Glomerular endothelial cell (primary cell): ENCODE measurements at regions not wholly inside any gene's neighbourhood (a gene's known extent, or its start where the extent isn't known, plus 50 kb on each side); places are given as distances from the start of the nearest gene placed in this dataset.

Experiments used
- DNase-seq: peaks from one replicate; pipeline ENCODE4 v3.0.0-alpha.2; 2011; ENCODE audit warnings: low read depth, low spot score; ENCODE audit errors: extremely low read depth

DNA sequence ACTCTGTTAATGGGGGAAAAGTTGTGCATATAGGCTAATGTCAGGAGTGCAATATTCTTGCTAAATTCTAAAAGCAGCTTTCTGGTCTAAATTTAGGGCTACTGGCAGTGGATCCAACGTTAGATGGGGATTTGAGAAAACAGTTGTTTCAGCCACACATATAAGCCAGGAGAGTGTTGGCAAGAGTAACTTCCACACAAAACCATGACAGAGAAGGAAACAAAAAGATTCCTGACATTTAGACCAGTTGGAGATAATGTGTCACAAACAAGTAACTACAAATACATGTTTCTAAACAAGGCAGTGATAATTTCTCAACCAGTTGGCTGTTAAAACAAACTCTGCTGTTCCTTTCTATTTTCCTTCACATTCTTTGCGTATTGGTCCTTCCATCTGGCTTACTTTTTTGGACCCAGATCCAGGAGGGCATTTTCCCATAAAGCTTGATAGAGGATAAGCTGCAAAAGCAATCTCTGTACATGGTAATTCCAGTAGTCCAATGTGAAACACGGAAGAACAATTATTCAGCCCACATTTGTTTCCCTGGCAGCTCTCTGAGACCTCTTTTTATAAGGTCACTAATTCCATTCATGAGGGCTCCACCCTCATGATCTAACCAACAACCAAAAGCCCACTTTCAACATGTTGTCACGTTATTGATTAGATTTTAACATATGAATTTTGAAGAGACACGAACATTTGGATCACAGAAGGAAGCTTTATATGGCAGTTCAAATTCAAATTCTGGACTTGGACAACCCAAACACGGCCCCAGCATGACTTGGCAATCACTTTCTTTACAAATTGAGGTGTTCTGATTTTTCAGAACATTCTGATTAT lies 1888.6 kb downstream of the MRPL39 start:
- no peak for DNase-seq

DNA sequence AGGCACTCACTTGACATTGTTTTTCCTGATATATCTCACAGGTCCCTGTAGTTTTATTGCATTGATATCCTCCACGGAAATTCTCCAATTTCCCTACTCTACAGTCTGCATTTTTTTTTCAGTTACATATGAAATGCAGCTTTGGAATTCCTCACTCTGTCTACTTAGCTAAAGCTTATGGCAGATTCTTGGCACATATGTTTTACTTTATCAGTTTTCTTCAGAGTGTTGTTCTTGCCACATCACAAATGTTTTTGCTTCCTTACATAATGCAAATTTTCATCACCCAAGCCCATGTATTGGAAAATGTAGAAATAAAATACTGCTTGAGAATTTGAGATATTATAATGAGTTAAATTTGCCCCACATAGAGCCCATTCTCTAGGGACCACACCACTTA lies 1895.1 kb downstream of the MRPL39 start:
- DNase-seq = no peak

DNA sequence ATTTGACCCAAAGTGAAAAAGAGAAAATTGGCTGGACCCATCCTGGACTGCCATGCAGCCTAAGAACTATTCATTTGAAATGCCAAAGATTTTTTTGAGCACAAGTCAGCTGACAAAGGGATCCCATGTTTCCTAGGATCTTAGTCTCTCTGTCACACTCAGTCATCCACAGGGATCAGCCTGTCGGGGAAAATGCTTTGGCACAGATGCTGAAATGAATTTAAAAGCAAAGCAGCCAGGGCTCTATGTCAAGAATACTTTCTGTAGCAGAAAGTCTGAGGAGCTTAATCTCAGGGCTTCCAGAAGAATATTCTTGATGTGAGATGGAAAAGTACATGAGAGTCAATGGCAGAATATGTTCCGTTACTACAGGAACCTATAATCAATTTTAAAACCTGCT lies 1900.8 kb downstream of the MRPL39 start:
- DNase-seq = no peak

DNA sequence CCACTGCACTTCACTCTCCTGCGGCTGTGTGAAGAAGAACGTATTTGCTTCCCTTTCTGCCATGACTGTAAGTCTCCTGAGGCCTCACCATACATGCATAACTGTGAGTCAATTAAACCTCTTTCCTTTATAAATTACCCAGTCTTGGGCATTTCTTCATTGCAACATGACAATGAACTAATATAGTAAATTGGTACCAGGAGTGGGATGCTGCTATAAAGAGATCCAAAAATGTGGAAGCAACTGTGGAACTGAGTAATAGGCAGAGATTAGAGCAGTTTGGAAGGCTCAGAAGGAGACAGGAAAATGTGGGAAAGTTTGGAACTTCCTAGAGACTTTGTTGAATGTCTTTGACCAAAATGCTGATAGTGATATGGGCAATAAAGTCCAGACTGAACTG lies 1907.9 kb downstream of the MRPL39 start:
- DNase-seq = no peak

DNA sequence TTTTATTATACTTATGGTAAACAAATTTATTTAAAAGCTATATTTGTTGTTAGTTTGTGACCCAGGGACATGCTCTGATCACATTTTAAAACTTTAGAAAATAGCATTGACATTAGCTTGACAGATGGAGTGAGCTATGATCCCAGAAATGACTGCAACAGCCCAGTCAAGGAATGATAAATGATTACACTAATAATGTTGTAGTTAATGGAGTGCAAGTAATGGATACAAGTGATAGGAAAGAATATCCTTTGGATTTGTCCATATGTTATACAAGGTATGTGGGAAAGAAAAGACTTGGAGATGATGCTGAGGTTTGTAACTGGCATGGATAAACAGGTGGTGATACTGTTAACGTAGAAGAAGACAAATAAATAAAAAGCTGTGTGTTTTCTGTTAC lies 1908.7 kb downstream of the MRPL39 start:
- no peak for DNase-seq

DNA sequence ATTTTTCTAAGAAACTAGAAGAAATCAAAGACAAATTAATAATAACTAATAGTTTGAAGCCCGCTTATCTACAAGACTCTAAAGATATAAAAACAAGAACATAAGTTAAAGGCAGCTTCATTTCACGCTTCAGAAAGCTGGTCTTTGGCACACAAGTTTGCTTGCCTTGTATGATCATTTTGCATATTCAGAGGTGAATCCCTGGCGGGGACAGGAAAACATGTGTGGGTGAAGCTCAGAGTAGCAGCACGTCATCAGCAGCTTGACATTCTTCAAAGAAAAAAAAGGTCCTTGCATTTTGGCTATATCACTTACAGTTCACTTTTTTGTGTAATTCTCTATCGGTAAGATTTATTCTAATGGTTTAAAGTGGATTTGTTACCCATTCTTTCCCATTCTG lies 1911.8 kb downstream of the MRPL39 start:
- DNase-seq = no peak

DNA sequence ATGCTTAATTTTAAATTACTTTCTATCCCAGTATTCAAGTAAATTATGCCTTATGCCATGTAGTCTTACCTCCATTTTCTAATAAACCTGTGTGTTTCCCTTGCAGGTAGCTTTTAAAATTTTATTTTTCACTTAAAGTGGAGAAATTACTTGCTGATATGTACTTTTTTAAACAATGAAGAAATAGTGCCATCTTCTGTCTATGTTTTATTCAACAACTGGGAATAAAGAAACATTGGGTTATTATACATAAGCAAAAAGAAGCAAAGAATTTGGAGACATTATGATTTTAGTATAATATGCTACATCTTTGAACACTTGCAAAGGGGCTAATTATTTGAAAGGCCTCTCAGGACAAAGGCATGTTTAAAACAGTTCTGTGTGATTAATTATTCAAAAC lies 1912.9 kb downstream of the MRPL39 start:
- no peak for DNase-seq

DNA sequence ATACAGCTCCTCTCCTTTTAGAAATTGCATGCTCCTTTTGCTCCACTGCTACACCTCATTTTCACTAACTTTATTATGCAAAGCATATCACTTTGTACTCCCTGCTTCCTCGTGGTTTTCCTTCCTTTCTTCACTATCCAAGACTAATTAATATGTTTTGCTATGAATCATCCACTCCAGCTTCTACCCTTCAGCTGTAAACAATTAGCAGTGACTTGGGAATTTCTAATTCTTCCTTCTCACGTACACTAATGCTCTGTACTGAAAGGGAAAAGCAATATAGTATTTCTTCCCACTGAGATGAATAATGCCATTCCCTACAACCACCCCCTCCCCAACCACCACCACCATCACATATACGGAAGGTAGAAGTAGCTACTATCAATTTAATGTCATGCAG lies 1917.0 kb downstream of the MRPL39 start:
- no peak for DNase-seq

DNA sequence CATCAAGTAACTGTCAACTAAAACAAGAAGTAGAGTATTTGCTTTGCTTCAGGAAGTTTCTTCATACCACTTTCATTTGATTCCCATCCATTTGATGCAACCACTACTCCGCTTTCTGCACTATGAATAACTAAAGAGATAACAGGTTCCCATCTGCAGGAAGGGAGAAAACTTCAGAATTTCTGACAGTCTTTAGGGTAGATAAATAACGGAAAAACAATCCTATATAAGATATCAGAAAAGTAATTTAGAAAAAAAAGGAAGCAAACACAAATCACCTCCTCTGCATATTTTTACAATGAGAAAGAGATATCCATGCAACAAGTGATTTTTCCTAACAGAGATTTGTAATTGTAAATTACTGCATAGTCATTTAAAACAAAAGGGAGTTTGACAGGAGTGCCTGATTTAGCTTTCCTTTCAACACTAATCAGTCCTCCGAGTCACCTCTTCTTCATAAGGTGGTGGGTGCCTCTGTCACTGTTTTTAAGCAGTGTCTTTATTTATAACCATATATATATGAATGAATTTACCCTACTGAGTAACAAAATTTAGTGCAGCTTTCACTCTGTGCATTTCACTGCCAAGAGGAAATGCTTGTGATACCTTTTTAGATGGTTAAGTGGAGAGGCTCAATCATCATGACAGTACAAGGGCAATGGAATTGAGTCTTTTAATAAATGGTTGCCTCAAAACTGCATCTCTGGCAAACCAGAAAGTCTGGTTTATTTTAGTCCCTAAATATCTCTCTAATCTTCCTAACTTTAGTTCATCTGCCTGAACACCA lies 1920.4 kb downstream of the MRPL39 start:
- no peak for DNase-seq

DNA sequence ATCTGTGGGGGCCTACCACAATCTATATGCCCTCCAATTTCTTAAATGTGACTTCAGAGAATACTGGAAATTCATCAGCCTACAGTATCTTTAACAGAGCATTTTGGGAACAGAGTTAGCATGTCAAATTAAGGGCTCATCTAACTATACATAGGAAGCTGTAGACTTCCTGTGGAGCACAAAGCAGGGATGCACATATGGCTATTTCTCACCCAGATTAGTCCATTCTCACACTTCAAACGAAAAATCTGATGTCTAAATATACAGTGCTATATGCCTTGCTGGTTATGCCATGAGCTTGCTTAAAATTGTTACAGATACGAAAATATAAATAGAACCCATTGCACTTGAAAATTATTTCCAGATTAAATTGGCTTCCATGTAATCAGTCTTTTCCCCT lies 1922.8 kb downstream of the MRPL39 start:
- DNase-seq = no peak

DNA sequence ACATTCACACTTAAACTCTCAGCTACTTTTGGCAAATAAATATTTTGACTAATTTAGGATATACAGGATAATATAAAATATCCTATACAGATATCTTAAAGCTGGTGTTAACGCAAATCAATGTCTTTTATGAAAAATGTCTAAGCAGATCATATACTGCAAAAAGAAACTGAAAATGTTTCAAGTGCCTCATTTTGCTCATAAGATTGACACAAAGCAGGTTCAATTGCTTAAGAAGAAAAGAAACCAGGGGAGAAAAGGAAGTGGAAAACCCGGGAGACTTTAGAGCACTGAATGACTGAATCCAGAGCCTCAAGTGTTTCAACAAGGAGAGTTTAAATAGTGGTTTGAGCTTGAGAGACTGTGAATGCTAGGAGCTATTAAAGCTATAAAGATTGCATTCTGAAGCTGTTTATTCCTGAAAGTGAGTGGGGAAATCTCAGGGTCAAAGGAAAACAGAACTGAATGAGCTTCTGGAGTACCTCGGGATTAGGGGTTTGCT lies 1943.0 kb downstream of the MRPL39 start:
- no peak for DNase-seq

DNA sequence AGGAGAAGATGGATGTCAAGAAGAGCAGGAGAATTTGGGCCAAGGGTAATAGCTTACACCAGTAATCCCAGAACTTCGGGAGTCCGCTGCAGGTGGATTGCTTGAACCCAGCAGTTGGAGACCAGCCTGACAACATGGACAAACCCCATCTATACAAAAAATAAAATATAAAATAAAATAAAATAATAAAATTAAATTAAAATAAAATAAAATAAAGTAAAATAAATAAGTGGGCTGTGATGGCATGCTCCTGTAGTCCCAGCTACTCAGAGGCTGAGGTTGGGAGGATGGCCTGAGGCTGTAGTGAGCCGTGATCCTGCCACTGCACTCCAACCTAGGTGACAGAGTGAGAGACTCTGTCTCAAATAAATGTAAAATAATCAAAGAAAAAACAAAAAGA lies 1946.7 kb downstream of the MRPL39 start:
- DNase-seq = no peak

DNA sequence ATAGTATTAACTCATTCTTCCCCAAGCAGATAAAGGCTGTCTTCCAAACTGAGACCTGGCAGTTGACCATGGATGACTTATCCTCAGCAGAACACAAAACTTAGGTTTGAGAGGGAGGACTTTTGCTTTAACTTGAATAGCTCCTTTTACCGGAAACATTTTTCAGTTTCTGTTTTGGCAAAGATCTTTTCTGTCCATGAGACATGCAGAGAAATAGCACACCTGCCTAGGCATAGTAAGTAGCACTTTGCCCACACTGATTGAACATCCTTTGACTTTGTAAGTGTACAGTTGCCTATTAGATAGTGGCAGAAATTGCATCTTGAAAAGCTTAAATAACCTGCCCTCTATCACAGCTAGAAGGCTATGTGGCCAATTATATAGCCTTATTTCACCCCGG lies 1962.5 kb downstream of the MRPL39 start:
- DNase-seq = no peak

DNA sequence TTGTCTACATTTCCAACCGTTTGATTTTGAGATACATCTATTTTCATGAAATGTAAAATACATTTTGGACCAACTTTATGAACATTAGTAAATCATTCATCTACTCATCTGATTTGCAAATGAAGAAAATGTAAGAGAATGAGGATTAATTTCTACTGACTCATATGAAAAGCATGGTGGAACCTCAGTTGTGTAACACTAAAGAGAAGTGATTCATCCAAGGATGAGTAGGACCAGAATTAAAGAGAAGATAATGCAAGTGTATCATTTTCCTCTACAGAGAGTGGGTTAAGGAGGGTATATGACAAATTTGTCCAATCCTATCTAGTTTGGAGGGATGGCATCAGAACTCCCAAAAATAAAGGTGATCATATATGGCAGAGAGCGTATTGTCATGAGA lies 1967.6 kb downstream of the MRPL39 start:
- no peak for DNase-seq

DNA sequence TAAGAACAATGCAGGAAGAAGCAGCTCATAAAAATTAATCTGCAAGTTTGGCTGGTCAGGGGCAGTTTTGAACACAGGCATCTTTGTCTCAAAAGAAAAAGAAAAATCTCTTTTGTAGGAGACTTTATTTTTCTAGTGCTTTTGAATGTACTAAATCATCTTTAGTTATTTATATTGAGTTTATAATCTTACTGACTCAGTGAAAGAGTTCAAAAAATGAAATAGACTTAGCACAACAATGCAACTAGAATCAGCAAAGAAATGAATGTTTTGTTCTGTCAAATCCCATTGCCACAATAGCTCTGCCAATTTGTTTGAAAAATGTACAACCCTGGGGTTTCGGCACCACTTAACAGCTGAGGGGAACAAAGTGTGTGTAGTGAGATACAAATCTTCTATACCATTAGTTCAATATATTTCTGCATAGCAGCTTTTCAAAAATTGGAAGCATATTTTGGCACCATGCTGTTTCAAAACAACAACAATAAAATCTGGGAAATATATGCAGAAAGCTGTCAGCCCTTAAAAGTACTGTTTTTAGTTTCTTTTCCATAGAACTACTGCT lies 1969.1 kb downstream of the MRPL39 start:
- DNase-seq = no peak

DNA sequence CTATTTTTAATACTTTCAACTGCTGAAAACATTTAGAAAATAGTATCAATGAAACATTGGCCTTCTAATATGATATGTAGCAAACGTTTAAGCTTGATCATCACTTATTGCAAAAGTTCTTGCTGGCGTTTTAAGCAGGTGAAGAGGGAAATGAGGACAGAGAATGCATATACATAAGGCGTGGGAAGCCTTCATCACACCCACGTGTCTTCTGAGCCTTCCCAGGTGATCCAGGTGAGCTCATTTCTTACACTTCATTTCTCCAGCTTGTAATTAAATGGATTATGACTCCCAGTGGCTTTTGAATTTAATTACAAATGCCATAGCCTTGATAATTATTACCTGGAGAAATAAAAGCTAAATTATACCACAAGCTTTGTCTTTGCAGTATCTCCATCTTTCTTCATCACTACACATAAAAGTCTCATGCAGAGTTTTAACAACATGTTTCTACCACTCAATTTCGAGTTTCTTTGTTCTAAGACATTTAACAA lies 1973.8 kb downstream of the MRPL39 start:
- DNase-seq = no peak

DNA sequence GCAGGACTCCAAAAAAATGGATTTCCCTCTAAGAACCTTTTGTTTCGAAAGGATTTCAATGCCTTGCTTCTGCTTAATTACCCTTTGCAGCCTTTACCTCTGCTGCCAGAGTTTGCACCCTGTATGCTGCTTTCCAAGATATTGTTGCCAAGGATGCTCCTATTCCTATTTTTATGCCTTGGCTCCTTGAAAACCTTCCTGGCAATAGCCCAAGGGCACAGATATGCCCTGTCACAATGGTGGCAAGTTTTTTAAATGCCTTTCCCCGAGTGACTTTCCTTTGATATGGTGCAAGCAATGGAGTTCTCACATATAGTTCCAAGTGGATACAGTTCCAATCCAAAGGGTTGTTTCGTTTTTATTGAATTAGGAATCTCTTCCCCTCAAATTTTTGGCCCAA lies 1983.0 kb downstream of the MRPL39 start:
- DNase-seq = no peak

DNA sequence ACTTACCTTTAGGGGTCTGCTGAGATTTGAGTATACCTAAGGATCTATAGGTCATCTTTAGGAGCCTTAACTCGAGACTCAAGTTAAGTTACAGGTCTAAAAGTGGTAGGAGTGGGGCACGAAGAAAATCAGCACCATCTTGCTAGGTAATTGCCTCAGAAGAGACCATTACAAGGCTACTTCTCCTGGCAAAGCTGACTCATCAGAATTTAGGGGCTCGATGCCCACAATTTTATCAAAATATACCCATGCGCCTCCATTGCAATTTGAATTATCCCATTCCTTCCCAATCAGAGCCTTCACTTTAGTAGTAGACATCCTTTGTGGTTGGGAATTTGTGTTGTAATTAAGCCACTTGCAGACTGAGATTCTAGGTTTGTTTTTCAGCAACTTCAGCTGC lies 1994.3 kb downstream of the MRPL39 start:
- DNase-seq = no peak

DNA sequence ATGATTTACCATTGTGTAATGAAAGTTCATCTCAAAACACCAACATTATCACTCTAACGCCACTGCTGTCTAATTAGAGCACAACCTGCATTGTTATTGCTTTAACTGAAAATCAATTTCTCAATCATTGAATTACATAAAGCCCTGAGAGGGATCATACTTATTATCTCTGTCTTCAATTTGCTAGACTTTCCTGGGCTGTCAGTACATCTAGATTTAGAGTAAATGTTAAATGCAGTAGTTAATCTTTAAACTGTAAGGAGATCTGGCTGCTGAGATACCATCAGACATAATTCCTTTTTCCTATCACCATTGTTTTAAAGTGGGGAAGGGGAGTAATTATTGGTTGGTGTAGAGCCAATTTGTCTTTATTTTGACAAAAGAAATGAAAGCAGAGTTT lies 1995.1 kb downstream of the MRPL39 start:
- DNase-seq = no peak

DNA sequence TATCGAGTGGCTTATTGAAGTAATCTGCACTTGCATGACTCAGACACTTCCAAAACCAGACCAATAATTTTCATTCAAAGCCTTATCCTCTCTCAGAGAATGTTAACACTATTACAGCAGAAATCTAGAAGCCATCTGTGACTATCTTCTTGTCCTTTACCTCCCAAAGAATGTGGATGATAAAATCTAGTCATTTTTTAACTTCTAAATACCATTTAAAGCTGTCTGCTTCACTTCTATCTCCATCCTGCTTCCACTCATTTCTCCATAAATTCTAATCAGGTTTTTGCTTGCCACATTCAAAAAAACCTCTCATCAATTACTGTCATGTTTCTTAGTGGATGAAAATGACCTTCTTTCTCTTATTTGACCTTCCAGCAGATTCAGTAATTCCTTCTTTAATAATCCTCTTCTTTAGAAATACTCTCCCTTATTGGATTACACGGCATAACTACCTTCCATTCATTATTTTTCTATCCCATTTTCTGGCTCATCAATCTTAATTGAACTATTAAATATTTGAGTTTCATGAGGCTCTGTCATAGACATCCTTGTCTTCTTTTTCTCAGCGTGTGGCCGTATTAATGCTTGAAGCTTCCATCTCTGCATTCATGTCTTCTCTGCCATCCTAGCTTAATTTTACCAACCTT lies 1999.4 kb downstream of the MRPL39 start:
- DNase-seq = no peak

DNA sequence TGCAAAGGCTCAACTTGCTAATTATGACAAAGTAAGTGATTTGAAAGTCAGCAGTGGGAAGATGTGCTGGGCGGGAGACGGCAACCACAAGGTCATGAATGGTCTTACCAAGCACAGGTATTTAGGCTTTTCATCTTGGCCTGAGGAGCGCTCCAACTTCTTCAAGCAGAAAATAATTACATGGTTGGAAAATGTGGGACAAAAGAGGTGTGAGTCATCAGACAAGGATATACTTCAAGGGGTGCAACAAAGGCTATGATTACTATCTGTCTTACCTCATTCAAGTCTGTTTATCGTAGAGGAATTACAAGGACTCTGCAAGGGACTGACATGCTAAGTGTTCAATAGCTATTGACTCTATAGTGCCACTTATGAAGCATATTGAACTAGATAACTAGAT lies 2005.7 kb downstream of the MRPL39 start:
- no peak for DNase-seq
